ENCODE measurements at regions not wholly inside any gene's neighbourhood (a gene's known extent, or its start where the extent isn't known, plus 50 kb on each side); places are given as distances from the start of the nearest gene placed in this dataset.
A peak's percentile ranks its signal among the peaks of the same experiment; 100 is the strongest.
"Not testable (repeated sequence)": the region's sequence is repeated elsewhere in the genome, so short reads cannot be mapped to it uniquely, and the experiment has no call there.

DNA sequence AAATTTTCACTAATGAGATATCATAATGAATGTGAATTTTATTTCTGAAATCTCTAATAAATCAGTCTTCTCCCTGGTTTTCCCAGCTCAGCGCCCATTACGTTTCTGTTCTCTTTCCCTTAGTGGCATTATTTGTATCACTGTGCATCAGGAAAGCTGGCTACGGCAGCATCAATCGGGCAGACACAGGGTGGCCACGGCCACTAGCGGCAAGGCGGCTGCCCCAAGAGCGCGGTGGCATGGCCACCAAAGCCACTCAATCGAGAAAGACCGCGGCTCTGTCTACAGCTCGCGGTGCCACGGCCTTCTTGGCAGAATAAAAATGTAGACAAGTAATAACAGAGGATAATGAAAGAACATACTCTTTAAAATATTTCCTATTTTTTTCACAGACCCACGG, 168.0 kb downstream of the RPIA start:
- DNase-seq (ENCODE audit: low spot score), result no peak

GRCh38 chr2:88860421-88861075, 169.1 kb downstream of the RPIA start:
- DNase-seq (ENCODE audit: low spot score), result no peak

DNA sequence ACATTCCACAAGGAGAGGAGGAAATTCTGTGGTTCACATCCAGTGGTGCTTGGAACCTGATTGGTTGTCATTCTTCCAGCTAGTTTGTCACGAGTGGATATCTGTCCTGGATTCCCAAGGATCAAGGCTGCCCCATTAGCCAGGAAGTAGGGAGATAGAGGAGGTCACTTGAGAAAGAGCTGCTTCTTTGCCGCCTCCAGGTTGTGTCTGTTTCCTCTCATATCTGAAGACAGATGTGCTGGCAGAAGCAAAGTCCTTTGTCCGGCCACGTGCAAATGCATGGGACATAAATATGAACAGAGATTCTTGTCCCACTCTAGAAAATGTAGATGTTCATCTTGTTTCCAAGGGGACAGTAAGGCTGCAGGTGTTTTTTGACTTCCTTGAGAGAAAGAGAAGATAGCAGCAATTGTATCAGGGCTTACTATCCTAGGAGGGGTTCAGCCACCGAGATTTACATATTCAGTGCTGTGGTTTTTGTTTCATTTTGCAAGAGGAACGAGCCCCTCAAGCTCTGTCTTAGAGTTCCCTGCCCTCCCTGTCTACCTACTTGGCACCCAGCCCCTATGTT, 174.4 kb downstream of the RPIA start:
- no peak for DNase-seq (ENCODE audit: low spot score)

GRCh38 chr2:88866756-88867155, 175.3 kb downstream of the RPIA start:
- DNase-seq (ENCODE audit: low spot score), result no peak

DNA sequence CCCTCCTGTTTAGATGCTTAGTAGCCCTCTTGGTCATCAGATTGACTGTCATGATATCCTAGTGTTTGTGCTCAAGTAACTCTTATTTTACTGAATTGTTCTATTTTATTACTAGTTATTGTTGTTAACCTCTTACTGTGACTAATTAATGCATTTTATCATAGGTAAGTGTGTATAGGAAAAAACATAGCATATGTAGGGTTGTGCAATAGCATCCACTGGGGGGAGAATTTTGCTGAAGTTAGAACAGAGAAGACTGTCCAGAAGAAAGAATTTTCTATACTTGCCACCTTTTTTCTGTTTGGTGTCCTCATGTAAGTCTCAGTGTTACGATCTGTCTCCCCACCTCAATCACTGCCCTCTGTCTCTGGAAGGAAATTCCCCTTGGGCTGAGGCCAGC, 177.4 kb downstream of the RPIA start:
- DNase-seq (ENCODE audit: low spot score), result no peak

- no peak for DNase-seq (ENCODE audit: low spot score)
Measured at GRCh38 chr2:88870267-88870839, 178.9 kb downstream of the RPIA start.

GRCh38 chr2:88871336-88871735, 179.9 kb downstream of the RPIA start:
- no peak for DNase-seq (ENCODE audit: low spot score)

GRCh38 chr2:88873620-88874019, 182.1 kb downstream of the RPIA start:
- no peak for DNase-seq (ENCODE audit: low spot score)

DNA sequence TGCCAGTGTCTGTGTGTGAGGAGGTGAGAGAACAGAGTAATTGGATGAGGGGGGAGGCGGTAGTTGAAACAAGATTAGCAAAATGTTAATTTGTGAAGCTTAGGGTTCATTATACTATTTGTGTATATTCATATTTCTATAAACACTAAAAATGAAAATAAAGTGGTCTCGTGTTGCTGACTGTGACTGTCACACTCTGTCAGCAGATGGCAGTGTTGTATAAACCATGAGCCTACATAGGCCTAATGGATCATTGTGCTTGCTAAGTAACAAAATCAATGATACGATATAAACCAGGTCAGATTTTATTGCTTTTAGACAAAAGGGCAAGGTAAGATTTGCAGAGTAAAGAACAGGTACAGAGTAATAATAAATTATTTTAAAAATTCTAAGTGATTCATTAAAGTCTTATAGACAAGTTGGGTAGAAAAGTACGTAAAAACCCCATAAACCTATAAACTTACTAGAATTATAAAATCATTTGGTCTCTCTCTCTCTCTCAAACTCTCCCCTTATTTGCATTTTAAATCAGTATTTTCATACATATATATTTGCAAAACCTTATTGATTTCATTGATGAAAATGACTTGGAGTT, 182.7 kb downstream of the RPIA start:
- DNase-seq (ENCODE audit: low spot score), result peak; percentile 39

DNA sequence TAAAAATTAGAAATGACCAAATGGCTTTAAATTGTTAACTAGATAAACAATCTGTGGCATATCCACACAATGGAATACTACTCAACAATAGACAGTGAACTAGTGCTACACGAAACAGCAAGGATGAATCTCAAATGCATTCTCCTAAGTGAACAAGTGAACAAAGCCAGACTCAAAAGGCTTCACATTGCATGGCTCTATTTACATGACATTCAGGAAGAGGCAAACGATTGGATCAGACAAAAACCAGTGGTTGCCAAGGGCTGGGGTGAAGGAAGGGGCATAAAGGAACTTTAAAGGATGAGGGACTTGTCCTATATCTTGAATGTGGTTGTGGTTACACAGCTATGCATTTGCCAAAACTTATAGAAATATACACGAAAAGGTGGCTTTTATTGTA, 184.3 kb downstream of the RPIA start:
- no peak for DNase-seq (ENCODE audit: low spot score)

GRCh38 chr2:88880441-88880953, 189.0 kb downstream of the RPIA start:
- DNase-seq (ENCODE audit: low spot score), result peak; percentile 44

DNA sequence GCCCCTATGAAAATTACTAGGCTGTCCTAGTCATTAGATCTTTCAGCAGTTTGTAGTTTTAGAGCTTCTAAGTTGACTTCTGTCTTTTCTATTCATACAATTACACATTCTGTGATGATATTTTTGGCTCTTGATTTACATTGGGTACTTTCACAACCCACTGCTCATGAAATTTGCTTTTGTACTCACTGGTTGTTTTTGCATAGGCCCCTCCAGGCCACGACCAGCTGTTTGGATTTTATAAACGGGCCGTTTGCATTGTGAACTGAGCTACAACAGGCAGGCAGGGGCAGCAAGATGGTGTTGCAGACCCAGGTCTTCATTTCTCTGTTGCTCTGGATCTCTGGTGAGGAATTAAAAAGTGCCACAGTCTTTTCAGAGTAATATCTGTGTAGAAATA, 193.8 kb downstream of the RPIA start:
- no peak for DNase-seq (ENCODE audit: low spot score)

DNA sequence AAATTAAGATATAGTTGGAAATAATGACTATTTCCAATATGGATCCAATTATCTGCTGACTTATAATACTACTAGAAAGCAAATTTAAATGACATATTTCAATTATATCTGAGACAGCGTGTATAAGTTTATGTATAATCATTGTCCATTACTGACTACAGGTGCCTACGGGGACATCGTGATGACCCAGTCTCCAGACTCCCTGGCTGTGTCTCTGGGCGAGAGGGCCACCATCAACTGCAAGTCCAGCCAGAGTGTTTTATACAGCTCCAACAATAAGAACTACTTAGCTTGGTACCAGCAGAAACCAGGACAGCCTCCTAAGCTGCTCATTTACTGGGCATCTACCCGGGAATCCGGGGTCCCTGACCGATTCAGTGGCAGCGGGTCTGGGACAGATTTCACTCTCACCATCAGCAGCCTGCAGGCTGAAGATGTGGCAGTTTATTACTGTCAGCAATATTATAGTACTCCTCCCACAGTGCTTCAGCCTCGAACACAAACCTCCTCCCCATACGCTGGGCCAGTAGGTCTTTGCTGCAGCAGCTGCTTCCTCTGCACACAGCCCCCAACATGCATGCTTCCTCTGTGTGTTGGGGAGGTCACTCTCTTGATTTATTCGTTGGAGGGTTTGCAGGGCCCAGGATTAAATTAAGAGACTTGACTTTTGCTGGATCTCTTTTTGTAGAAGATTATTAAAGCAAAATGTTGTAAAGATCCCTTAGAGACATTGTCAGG, 194.4 kb downstream of the RPIA start:
- DNase-seq (ENCODE audit: low spot score), result no peak

- not testable (repeated sequence) for DNase-seq (ENCODE audit: low spot score)
Measured at GRCh38 chr2:88887466-88887865, 196.0 kb downstream of the RPIA start.

DNA sequence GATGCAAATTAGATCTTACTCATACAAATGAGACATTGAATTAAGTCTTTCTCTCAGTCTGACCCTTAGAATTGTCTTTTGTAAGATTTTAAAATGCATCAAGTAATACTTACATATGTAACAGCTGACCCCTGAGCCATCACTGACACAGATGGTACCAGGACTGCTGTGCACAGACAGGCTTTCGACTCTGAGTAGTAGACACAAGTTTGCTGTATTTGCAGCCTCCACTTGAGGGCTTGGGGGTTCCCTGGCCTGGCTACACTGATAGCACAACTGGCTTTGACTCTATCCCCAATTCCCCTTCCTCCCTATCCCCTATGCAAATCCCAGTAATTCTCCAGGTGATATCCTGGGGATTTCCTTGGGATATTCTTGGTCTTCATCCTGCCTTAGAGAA, 200.7 kb downstream of the RPIA start:
- DNase-seq (ENCODE audit: low spot score), result no peak

DNA sequence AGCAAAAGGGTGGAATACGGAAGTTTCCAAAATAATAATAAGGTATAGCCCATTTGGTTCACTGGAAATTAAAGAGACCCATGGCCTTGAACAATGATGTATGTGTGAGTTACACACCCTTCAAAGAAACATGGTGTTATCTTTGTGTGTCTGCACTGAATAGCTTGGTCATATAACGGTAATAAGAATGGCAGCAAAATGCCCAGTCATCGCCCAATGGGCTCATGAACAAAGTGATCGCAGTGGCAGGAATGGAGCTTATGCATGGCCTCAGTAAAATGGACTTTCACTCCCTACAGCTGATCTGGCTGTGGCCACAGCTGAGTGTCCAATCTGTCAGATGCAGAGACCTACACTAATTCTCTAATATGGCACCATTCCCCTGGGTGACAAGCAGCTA, 201.3 kb downstream of the RPIA start:
- no peak for DNase-seq (ENCODE audit: low spot score)

- no peak for DNase-seq (ENCODE audit: low spot score)
Measured at GRCh38 chr2:88896971-88897370, 205.5 kb downstream of the RPIA start.

- DNase-seq (ENCODE audit: low spot score), result no peak
Measured at GRCh38 chr2:88897715-88898114, 206.2 kb downstream of the RPIA start.

- peak; percentile 11 for DNase-seq (ENCODE audit: low spot score)
Measured at GRCh38 chr2:88903749-88904353, 212.4 kb downstream of the RPIA start.

GRCh38 chr2:88913280-88913679, 221.8 kb downstream of the RPIA start:
- DNase-seq (ENCODE audit: low spot score), result no peak

DNA sequence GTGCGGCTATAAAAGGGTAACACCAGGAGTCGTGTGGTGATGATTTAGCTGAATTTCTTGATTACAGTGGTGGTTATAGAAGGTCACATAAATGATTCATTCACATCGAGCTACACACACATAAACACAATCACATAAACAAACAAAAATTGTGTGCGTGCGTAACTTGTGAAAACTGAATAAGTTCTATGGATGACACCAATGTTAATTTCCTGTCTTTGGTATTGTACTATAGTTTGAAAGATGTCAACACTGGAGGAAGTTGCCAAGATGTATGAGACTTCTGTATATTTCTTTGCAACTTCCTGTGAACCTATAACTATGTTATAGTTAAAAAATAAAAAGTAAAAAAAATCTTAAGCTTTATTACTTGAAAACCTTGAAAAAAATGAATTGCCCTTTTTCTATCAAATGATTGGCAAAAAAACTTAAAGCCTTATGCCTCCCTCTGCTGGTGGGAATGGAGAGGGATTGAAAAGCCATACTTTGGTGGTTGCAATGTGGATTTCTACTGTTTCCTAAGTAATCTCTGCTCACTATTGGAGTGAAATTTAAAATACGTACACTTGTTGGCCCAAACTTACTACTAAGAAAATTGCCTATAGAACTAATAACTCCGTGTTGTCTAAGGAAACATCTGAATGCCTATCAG, 227.7 kb downstream of the RPIA start:
- DNase-seq (ENCODE audit: low spot score), result no peak

Data from SK-N-DZ (cell line).